GM12873 (cell line): ENCODE measurements at regions not wholly inside any gene's neighbourhood (a gene's known extent, or its start where the extent isn't known, plus 50 kb on each side); places are given as distances from the start of the nearest gene placed in this dataset.

ENCODE experiments used
- TF ChIP-seq, protein P1 (sequence below): IDR thresholded peaks from 2 replicates; pipeline ENCODE4 v1.5.1; 2012; ENCODE audit warnings: low read depth, mild to moderate bottlenecking, moderate library complexity, low read length, control low read depth; ENCODE audit not compliant: insufficient read depth; ENCODE audit errors: missing control alignments

DNA sequence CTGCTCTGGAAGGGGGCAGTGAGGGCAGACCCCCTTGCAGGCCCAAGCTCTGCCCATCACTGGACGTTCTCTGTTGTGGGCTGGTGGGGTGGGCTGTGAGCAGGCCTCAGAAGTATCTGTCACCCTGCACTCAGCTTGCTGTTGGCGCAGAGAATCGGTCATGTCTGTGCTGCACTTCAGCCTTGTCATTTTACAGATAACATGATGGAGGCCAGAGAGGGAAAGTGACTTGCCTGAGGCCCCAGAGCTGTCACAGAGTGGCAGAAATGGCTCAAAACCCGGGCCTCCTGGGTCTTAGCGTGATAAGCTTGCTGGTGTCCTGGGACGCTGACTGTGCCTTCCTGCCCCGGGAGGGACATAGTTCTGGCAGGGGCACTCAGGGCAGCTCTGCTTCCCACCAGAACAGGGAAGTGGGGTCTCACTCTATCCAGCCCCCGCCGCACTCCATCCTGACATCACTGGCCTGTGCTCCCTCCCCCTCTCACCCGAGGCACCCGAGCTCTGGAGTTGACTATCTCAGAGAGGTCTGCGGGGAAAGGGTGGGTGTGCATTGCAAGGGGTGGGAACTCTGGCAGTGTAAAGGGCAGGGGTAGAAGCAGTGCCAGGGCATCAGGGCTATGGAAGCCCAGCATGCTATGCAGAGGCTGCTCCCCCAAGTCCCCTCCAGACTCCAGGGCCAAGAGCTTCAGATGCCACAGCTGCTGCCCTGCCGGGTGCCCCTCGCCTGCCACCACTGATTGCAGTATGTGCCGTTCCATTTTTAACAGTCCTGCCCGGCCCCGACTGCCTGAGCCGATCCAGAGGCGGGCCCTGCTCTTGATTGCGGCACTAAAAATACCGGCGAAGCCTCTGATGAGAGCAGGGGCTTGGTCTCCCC, 50.4 kb upstream of the NECTIN1 start:
- TF ChIP-seq, protein P1, sequence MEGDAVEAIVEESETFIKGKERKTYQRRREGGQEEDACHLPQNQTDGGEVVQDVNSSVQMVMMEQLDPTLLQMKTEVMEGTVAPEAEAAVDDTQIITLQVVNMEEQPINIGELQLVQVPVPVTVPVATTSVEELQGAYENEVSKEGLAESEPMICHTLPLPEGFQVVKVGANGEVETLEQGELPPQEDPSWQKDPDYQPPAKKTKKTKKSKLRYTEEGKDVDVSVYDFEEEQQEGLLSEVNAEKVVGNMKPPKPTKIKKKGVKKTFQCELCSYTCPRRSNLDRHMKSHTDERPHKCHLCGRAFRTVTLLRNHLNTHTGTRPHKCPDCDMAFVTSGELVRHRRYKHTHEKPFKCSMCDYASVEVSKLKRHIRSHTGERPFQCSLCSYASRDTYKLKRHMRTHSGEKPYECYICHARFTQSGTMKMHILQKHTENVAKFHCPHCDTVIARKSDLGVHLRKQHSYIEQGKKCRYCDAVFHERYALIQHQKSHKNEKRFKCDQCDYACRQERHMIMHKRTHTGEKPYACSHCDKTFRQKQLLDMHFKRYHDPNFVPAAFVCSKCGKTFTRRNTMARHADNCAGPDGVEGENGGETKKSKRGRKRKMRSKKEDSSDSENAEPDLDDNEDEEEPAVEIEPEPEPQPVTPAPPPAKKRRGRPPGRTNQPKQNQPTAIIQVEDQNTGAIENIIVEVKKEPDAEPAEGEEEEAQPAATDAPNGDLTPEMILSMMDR, result no peak
